Astrocyte (in vitro differentiated cells and primary cell): ENCODE measurements at regions not wholly inside any gene's neighbourhood (a gene's known extent, or its start where the extent isn't known, plus 50 kb on each side); places are given as distances from the start of the nearest gene placed in this dataset. TPM values are rescaled to one million over a fixed set of nuclear protein-coding genes. Genes with fewer than 3 reads are reported as not detected.
"Not testable (repeated sequence)": the region's sequence is repeated elsewhere in the genome, so short reads cannot be mapped to it uniquely, and the experiment has no call there.

Experiments used
- DNase-seq: peaks from one replicate; pipeline ENCODE4 v3.0.0-alpha.2; 2010; ENCODE audit warnings: low read depth
- FAIRE-seq: peaks from 2 replicates; lab custom pipeline; 2011; peaks lifted over from hg19 to GRCh38; lab: Jason Lieb, UNC
- H2AFZ ChIP-seq: 2 replicates; pipeline ENCODE4 v1.6.0; 2012; ENCODE audit warnings: low read depth, low read length, inconsistent platforms
- H3K27ac ChIP-seq: 2 replicates; pipeline ENCODE4 v1.5.1; 2011; ENCODE audit warnings: low read depth, low read length, inconsistent platforms
- H3K27me3 ChIP-seq: 2 replicates; pipeline ENCODE4 v1.6.0; 2011; ENCODE audit warnings: low read length, inconsistent platforms; ENCODE audit not compliant: insufficient read depth
- H3K36me3 ChIP-seq: 2 replicates; pipeline ENCODE4 v1.5.1; 2011; ENCODE audit warnings: low read length, inconsistent platforms; ENCODE audit not compliant: insufficient read depth
- H3K4me1 ChIP-seq: 2 replicates; pipeline ENCODE4 v1.5.1; 2011; ENCODE audit warnings: low read length, inconsistent platforms; ENCODE audit not compliant: insufficient read depth
- H3K4me2 ChIP-seq: 2 replicates; pipeline ENCODE4 v1.6.0; 2012; ENCODE audit warnings: low read length, inconsistent platforms
- H3K4me3 ChIP-seq: 2 replicates; pipeline ENCODE4 v1.5.1; 2011; ENCODE audit warnings: low read depth, mild to moderate bottlenecking, low read length, inconsistent platforms; ENCODE audit not compliant: insufficient read depth
- H3K79me2 ChIP-seq: 2 replicates; pipeline ENCODE4 v1.6.0; 2012; ENCODE audit warnings: mild to moderate bottlenecking, low read length, inconsistent platforms; ENCODE audit not compliant: insufficient read depth
- H3K9ac ChIP-seq: 2 replicates; pipeline ENCODE4 v1.6.0; 2012; ENCODE audit warnings: mild to moderate bottlenecking, low read length, inconsistent platforms
- H3K9me3 ChIP-seq: 2 replicates; pipeline ENCODE4 v1.5.1; 2012; ENCODE audit warnings: low read depth, mild to moderate bottlenecking, low read length, inconsistent platforms; ENCODE audit not compliant: insufficient read depth
- H4K20me1 ChIP-seq: 2 replicates; pipeline ENCODE4 v1.6.0; 2012; ENCODE audit warnings: low read length, inconsistent platforms; ENCODE audit not compliant: insufficient read depth
- H3K27ac Mint-ChIP-seq: one replicate; pipeline ENCODE4 v1.8.0; 2021; ENCODE audit warnings: mild to moderate bottlenecking, mixed read lengths; ENCODE audit not compliant: unreplicated experiment
- H3K27me3 Mint-ChIP-seq: one replicate; pipeline ENCODE4 v1.8.0; 2021; ENCODE audit warnings: low read depth, mixed read lengths; ENCODE audit not compliant: unreplicated experiment
- H3K36me3 Mint-ChIP-seq: one replicate; pipeline ENCODE4 v1.8.0; 2021; ENCODE audit warnings: low read depth, mixed read lengths; ENCODE audit not compliant: unreplicated experiment
- H3K4me1 Mint-ChIP-seq: one replicate; pipeline ENCODE4 v1.8.0; 2021; ENCODE audit warnings: low read depth, mixed read lengths; ENCODE audit not compliant: unreplicated experiment
- H3K4me3 Mint-ChIP-seq: one replicate; pipeline ENCODE4 v1.8.0; 2021; ENCODE audit warnings: mild to moderate bottlenecking, moderate library complexity, mixed read lengths; ENCODE audit not compliant: unreplicated experiment
- H3K9me3 Mint-ChIP-seq: one replicate; pipeline ENCODE4 v1.8.0; 2021; ENCODE audit warnings: mild to moderate bottlenecking, mixed read lengths; ENCODE audit not compliant: unreplicated experiment
- microRNA-seq: library from miRNA; unstranded; fragments of <30 nt; microRNA quantifications from one replicate; pipeline ENCODE4 v1.2.0, GENCODE V29; 2020

DNA sequence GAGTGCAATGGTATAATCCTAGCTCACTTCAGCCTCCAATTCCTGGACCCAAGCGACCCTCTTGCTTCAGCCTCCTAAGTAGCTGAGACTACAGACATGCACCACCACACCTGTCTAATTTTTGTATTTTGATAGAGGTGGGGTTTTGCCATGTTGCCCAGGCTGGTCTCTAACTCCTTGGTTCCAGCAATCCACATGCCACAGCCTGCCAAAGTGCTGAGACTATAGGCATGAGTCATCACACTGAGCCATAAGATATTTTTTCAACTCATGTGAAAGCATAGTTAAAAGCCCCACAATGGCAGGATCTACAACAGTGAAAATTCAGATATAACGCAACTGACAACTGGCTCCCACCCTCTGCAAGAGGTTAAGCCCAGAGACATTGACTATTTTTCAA, 161.8 kb upstream of the POTED start:
- FAIRE-seq, H3K4me3 Mint-ChIP-seq: not testable (repeated sequence)

DNA sequence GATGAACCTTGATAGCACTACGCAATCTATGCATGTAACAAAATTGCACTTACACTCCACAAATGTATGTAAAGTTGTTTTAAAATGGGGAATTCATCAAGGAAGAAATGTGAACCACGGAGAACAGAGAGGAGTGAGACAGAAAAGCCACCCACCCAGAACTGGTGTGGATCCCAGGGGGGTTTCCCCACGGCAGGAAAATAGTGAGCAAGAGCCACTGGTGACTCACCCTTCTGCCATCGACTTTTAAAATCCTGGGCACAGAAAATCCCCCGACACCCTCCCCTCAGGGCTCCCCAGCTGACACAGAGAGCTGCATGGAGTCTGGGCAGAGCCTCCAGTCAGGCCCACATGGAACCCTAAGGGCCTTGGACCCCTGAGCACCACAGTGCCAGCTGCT, 146.0 kb upstream of the POTED start:
- H3K27ac ChIP-seq, H3K27ac Mint-ChIP-seq, H3K27me3 ChIP-seq, H4K20me1 ChIP-seq, H3K4me1 ChIP-seq, H3K79me2 ChIP-seq, H3K9me3 ChIP-seq, DNase-seq, H3K9me3 Mint-ChIP-seq, H3K4me3 ChIP-seq, H3K4me3 Mint-ChIP-seq, H2AFZ ChIP-seq, H3K9ac ChIP-seq, H3K36me3 ChIP-seq, H3K36me3 Mint-ChIP-seq, H3K4me2 ChIP-seq, FAIRE-seq, H3K4me1 Mint-ChIP-seq, H3K27me3 Mint-ChIP-seq: not testable (repeated sequence)

More for the DNA sequence above, 161.8 kb upstream of the POTED start:
- H3K79me2 ChIP-seq, H3K9me3 Mint-ChIP-seq, H3K36me3 Mint-ChIP-seq, H3K27ac ChIP-seq, H3K4me2 ChIP-seq, DNase-seq, H3K27ac Mint-ChIP-seq, H3K4me1 ChIP-seq, H4K20me1 ChIP-seq, H3K9ac ChIP-seq, H3K4me1 Mint-ChIP-seq, H3K27me3 Mint-ChIP-seq, H3K4me3 ChIP-seq, H2AFZ ChIP-seq, H3K36me3 ChIP-seq, H3K27me3 ChIP-seq, H3K9me3 ChIP-seq: not testable (repeated sequence)

Small RNA genes lying in the stretch of these regions (microRNA-seq; reads per million reads assigned to microRNA genes)
- not detected for gene MIR3156-3
